B cell (primary cell): ENCODE measurements at regions not wholly inside any gene's neighbourhood (a gene's known extent, or its start where the extent isn't known, plus 50 kb on each side); places are given as distances from the start of the nearest gene placed in this dataset.

Experiments used
- ATAC-seq: fragments of 200-7000 bp; cut with Tn5 transposase; one replicate; pipeline ENCODE4 v1.10.0; 2021; ENCODE audit warnings: low read depth, mild to moderate bottlenecking, moderate number of reproducible peaks, moderate library complexity
- CTCF ChIA-PET: fragments of 350-600 bp; sonication (Branson Sonifier 250); formaldehyde crosslinking; loops from one replicate; lab custom pipeline; 2021; ENCODE audit warnings: antibody characterized with exemption, inconsistent platforms; lab: Charles Lee
- POLR2A ChIA-PET: fragments of 350-600 bp; sonication (Branson Sonifier 250); formaldehyde crosslinking; loops from one replicate; lab custom pipeline; 2021; ENCODE audit warnings: antibody characterized with exemption; lab: Charles Lee
- DNase-seq: peaks from one replicate; pipeline ENCODE4 v3.0.0; 2013
- H2AFZ ChIP-seq: 2 replicates; pipeline ENCODE4 v1.6.1; 2012; ENCODE audit warnings: mild to moderate bottlenecking, low read depth, low read length; ENCODE audit not compliant: insufficient read depth, poor library complexity, severe bottlenecking
- H3K27ac ChIP-seq, 2 donors: 1 replicate in 1 of 2; 2 replicates in 1 of 2; pipeline ENCODE4 v1.5.1; 2012 to 2013; ENCODE audit warnings: low read length in 2 of 2, mild to moderate bottlenecking in 2 of 2, moderate library complexity in 1 of 2
- H3K27me3 ChIP-seq, 4 experiments: fragments of 200-600 bp in 1 of 4; sonication (generic) in 1 of 4; replicated peaks in 1 of 4; 1 replicate in 2 of 4; 2 replicates in 2 of 4; pipeline versions ENCODE4 v1.6.1 to v1.7.0; 2013 to 2016; ENCODE audit warnings: low read length in 3 of 4, mild to moderate bottlenecking in 2 of 4, mixed read lengths in 1 of 4, moderate library complexity in 1 of 4; ENCODE audit not compliant: insufficient read depth in 4 of 4, control insufficient read depth in 3 of 4; ENCODE audit errors: control extremely low read depth in 1 of 4
- H3K36me3 ChIP-seq, 2 experiments: replicated peaks in 1 of 2; 1 replicate in 1 of 2; 2 replicates in 1 of 2; pipeline versions ENCODE4 v1.6.1 to v1.7.1; 2013; ENCODE audit warnings: low read length in 1 of 2; ENCODE audit not compliant: insufficient read depth in 2 of 2, control insufficient read depth in 1 of 2; ENCODE audit errors: control extremely low read depth in 1 of 2, extremely low read depth in 1 of 2
- H3K4me1 ChIP-seq, 2 donors: fragments of 200-600 bp in 1 of 2; sonication (generic) in 1 of 2; 1 replicate in 1 of 2; 2 replicates in 1 of 2; pipeline versions ENCODE4 v1.5.1 to v1.6.1; 2013 to 2017; ENCODE audit warnings: low read length in 2 of 2; ENCODE audit not compliant: control insufficient read depth in 2 of 2, insufficient read depth in 2 of 2
- H3K4me2 ChIP-seq: replicated peaks from 2 replicates; pipeline ENCODE3; 2012; ENCODE audit warnings: mild to moderate bottlenecking, low read depth, low read length; ENCODE audit not compliant: poor library complexity, severe bottlenecking
- H3K4me3 ChIP-seq, 5 experiments: fragments of 200-600 bp in 1 of 5; sonication (generic) in 1 of 5; 1 replicate in 3 of 5; 2 replicates in 2 of 5; pipeline versions ENCODE4 v1.5.1 to v1.7.0; 2011 to 2016; ENCODE audit warnings: low read length in 4 of 5, mild to moderate bottlenecking in 4 of 5, low read depth in 2 of 5, control low read depth in 1 of 5, moderate library complexity in 1 of 5; ENCODE audit not compliant: insufficient read depth in 1 of 5; ENCODE audit errors: control extremely low read depth in 1 of 5, extremely low read depth in 1 of 5
- H3K79me2 ChIP-seq: fragments of 200-600 bp; sonication (generic); one replicate; pipeline ENCODE4 v1.6.0; 2016; ENCODE audit warnings: low read length; ENCODE audit not compliant: control insufficient read depth, insufficient read depth
- H3K9ac ChIP-seq: fragments of 200-600 bp; sonication (generic); 2 replicates; pipeline ENCODE4 v1.6.1; 2017; ENCODE audit warnings: mild to moderate bottlenecking, low read length, moderate library complexity
- H3K9me3 ChIP-seq, 3 donors: one replicate each; pipeline versions ENCODE4 v1.6.1 to v1.7.1; 2013; ENCODE audit warnings: low read length in 2 of 3; ENCODE audit not compliant: control insufficient read depth in 2 of 3, insufficient read depth in 1 of 3; ENCODE audit errors: control extremely low read depth in 1 of 3
- H4K20me1 ChIP-seq: 2 replicates; pipeline ENCODE4 v1.6.0; 2012; ENCODE audit warnings: mild to moderate bottlenecking, low read length; ENCODE audit not compliant: insufficient read depth, control insufficient read depth, poor library complexity, severe bottlenecking
- H3K27ac Mint-ChIP-seq: one replicate; pipeline ENCODE4 v1.8.0; 2021; ENCODE audit warnings: mixed read lengths
- H3K27me3 Mint-ChIP-seq: one replicate; pipeline ENCODE4 v1.8.0; 2021; ENCODE audit warnings: mixed read lengths
- H3K4me1 Mint-ChIP-seq: one replicate; pipeline ENCODE4 v1.8.0; 2021; ENCODE audit warnings: mixed read lengths
- H3K4me3 Mint-ChIP-seq: one replicate; pipeline ENCODE4 v1.8.0; 2021; ENCODE audit warnings: mixed read lengths
- H3K9me3 Mint-ChIP-seq: one replicate; pipeline ENCODE4 v1.8.0; 2022; ENCODE audit warnings: mixed read lengths; ENCODE audit not compliant: insufficient read depth
- EZH2 ChIP-seq: IDR thresholded peaks from 2 replicates; pipeline ENCODE4 v1.6.1; 2012; ENCODE audit warnings: borderline replicate concordance, low read depth, mild to moderate bottlenecking, moderate library complexity, low read length; ENCODE audit not compliant: insufficient read depth, poor library complexity, severe bottlenecking
- WGBS: methylation state at CpG from one replicate; pipeline ENCODE4 v1.1.5; 2013; ENCODE audit warnings: missing lambda C conversion rate; ENCODE audit not compliant: insufficient coverage; 5-methylcytosine and 5-hydroxymethylcytosine counted together
- intact Hi-C: fragments of 100-400 bp; cut with micrococcal nuclease; formaldehyde crosslinking; loops from one replicate; pipeline ENCODE4 v1.10.0; 2022
- TF ChIP-seq, protein P1 (sequence below): fragments of 200-600 bp; IDR thresholded peaks from one replicate; pipeline ENCODE4 v1.8.0; 2022; ENCODE audit warnings: antibody characterized with exemption, mild to moderate bottlenecking

DNA sequence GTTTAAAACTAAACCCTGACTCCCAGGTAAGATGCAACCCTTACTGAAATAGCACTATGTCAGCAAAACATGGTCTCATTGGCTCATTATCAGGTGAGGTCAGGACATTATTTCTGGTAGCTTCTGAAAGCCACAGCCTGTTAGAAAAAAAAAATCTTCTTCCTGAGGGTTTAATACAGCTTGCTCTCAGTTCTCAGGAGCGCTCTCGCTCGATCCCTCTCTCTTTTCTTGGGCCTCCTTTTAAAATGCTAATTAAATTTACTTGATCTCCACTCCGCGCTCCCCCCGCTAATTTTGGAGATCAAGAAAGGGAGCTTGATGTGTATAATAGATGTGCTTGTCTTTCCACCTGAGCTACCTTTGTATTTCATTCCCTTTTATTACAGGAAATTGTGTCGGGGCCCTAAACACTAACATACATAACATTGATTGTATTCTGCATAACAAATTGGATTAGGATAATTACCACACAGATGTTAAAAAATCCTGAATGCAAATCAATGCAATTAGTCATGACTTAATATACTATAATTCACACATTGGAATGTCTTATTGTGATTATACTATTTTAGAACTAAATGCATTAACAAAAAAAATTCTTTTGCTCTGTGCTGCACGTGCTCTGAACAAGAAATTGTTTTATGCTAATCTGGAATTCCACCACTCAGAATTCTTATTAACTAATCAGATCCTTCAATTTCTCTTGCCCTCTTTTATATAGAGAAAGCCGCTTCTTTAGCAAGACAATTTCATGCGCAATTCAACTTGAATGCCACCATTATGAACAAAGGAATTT, 101.6 kb upstream of the TEX13D start:
- POLR2A ChIA-PET: no interaction called here
- H3K9me3 Mint-ChIP-seq: no peaks in the 10 kb centered on the region

DNA sequence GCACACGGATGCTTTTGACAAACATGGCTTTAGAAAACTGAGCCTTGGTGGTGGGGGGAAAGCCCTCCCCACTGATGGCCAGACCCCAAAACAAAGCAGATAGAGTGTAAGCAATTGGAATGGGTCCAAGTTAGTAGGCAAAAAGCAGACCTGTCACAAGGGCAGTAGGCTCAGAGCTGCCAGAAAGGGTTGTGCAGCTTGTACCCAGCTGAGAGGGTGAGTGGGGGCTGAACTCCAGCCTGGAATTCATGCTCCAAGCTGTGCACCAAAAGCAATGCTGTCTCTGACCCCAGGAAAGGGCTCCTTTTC, 101.1 kb upstream of the TEX13D start:
- Mint-ChIP-seq H3K4me1 (no peaks in the 10 kb centered on the region), H3K4me3 (no peak overlapping the region), H3K27ac (no peak overlapping the region), H3K9me3 (no peaks in the 10 kb centered on the region), H3K27me3 (no peaks in the 10 kb centered on the region)
- H4K20me1 ChIP-seq: no peaks in the 10 kb centered on the region
- POLR2A ChIA-PET: no interaction called here
- H3K4me2 ChIP-seq: no peak overlapping the region
- no CpG with 5 or more reads among the region's 1 CpG for WGBS
- CTCF ChIA-PET: no interaction called here
- no peaks in the 10 kb centered on the region for H3K27me3 ChIP-seq
- no peaks in the 10 kb centered on the region for H3K9me3 ChIP-seq
- no peaks in the 10 kb centered on the region for H3K4me1 ChIP-seq
- no peaks in the 10 kb centered on the region for H3K36me3 ChIP-seq
- DNase-seq: no peak
- no peak for ATAC-seq
- no peak overlapping the region for H2AFZ ChIP-seq
- no peak for TF ChIP-seq EZH2
- TF ChIP-seq, protein P1, sequence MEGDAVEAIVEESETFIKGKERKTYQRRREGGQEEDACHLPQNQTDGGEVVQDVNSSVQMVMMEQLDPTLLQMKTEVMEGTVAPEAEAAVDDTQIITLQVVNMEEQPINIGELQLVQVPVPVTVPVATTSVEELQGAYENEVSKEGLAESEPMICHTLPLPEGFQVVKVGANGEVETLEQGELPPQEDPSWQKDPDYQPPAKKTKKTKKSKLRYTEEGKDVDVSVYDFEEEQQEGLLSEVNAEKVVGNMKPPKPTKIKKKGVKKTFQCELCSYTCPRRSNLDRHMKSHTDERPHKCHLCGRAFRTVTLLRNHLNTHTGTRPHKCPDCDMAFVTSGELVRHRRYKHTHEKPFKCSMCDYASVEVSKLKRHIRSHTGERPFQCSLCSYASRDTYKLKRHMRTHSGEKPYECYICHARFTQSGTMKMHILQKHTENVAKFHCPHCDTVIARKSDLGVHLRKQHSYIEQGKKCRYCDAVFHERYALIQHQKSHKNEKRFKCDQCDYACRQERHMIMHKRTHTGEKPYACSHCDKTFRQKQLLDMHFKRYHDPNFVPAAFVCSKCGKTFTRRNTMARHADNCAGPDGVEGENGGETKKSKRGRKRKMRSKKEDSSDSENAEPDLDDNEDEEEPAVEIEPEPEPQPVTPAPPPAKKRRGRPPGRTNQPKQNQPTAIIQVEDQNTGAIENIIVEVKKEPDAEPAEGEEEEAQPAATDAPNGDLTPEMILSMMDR: no peak
- intact Hi-C loops: no loop called here
- no peaks in the 10 kb centered on the region for H3K79me2 ChIP-seq
- no peak overlapping the region for H3K4me3 ChIP-seq
- H3K27ac ChIP-seq: no peak overlapping the region
- H3K9ac ChIP-seq: no peak overlapping the region

More for the DNA sequence above, 101.6 kb upstream of the TEX13D start:
- H4K20me1 ChIP-seq: no peaks in the 10 kb centered on the region
- no peaks in the 10 kb centered on the region for H3K27me3 ChIP-seq
- TF ChIP-seq, protein P1: no peak
- no peak for TF ChIP-seq EZH2
- H3K9ac ChIP-seq: no peak overlapping the region
- intact Hi-C loops: no loop called here
- no peaks in the 10 kb centered on the region for H3K9me3 ChIP-seq
- CTCF ChIA-PET: no interaction called here
- no peaks in the 10 kb centered on the region for H3K79me2 ChIP-seq
- WGBS: no CpG with 5 or more reads among the region's 10 CpGs
- no peak overlapping the region for H3K27ac ChIP-seq
- no peak overlapping the region for H3K27ac Mint-ChIP-seq
- no peaks in the 10 kb centered on the region for H3K4me1 ChIP-seq
- no peaks in the 10 kb centered on the region for H3K36me3 ChIP-seq
- ATAC-seq: no peak
- no peaks in the 10 kb centered on the region for H3K27me3 Mint-ChIP-seq
- H3K4me2 ChIP-seq: no peak overlapping the region
- no peak overlapping the region for H2AFZ ChIP-seq
- H3K4me3 Mint-ChIP-seq: no peak overlapping the region
- no peak overlapping the region for H3K4me3 ChIP-seq
- H3K4me1 Mint-ChIP-seq: no peaks in the 10 kb centered on the region
- DNase-seq: no peak
